HG02610 (cell line): ENCODE measurements at regions not wholly inside any gene's neighbourhood (a gene's known extent, or its start where the extent isn't known, plus 50 kb on each side); places are given as distances from the start of the nearest gene placed in this dataset.
"Not testable (repeated sequence)": the region's sequence is repeated elsewhere in the genome, so short reads cannot be mapped to it uniquely, and the experiment has no call there.

Experiments
- ATAC-seq: cut with Tn5 transposase; IDR thresholded peaks from one replicate; pipeline ENCODE4 v1.9.1; 2021; ENCODE audit warnings: mild to moderate bottlenecking, moderate library complexity; ENCODE audit not compliant: unreplicated experiment

GRCh38 chr3:70519913-70520659 lies 207.6 kb upstream of the MDFIC2 start:
- ATAC-seq = no peak

GRCh38 chr3:70519026-70519425 lies 206.6 kb upstream of the MDFIC2 start:
- no peak for ATAC-seq

GRCh38 chr3:70518356-70518755 lies 205.9 kb upstream of the MDFIC2 start:
- no peak for ATAC-seq

- ATAC-seq = no peak
Observed at GRCh38 chr3:70517124-70517890, 204.9 kb upstream of the MDFIC2 start.

- no peak for ATAC-seq
Observed at GRCh38 chr3:70516076-70516475, 203.6 kb upstream of the MDFIC2 start.

- no peak for ATAC-seq
Observed at GRCh38 chr3:70507486-70507885, 195.0 kb upstream of the MDFIC2 start.

GRCh38 chr3:70506775-70507174 lies 194.3 kb upstream of the MDFIC2 start:
- ATAC-seq = no peak

GRCh38 chr3:70501561-70501960 lies 189.1 kb upstream of the MDFIC2 start:
- ATAC-seq = no peak

GRCh38 chr3:70488816-70489215 lies 176.4 kb upstream of the MDFIC2 start:
- no peak for ATAC-seq

- no peak for ATAC-seq
Observed at GRCh38 chr3:70488131-70488530, 175.7 kb upstream of the MDFIC2 start.

- ATAC-seq = no peak
Observed at GRCh38 chr3:70486414-70487017, 174.1 kb upstream of the MDFIC2 start.

GRCh38 chr3:70476174-70476573 lies 163.7 kb upstream of the MDFIC2 start:
- ATAC-seq = no peak

- no peak for ATAC-seq
Observed at GRCh38 chr3:70471464-70472342, 159.3 kb upstream of the MDFIC2 start.

GRCh38 chr3:70466096-70466495 lies 153.7 kb upstream of the MDFIC2 start:
- ATAC-seq = no peak

GRCh38 chr3:70464876-70465275 lies 152.4 kb upstream of the MDFIC2 start:
- no peak for ATAC-seq

GRCh38 chr3:70464465-70464864 lies 152.0 kb upstream of the MDFIC2 start:
- no peak for ATAC-seq

GRCh38 chr3:70450220-70450619 lies 137.8 kb upstream of the MDFIC2 start:
- ATAC-seq = not testable (repeated sequence)

- not testable (repeated sequence) for ATAC-seq
Observed at GRCh38 chr3:70435422-70435821, 123.0 kb upstream of the MDFIC2 start.

- ATAC-seq = no peak
Observed at GRCh38 chr3:70433091-70433490, 120.7 kb upstream of the MDFIC2 start.

GRCh38 chr3:70431911-70432310 lies 119.5 kb upstream of the MDFIC2 start:
- no peak for ATAC-seq

- no peak for ATAC-seq
Observed at GRCh38 chr3:70426071-70426470, 113.6 kb upstream of the MDFIC2 start.
